ENCODE measurements at regions not wholly inside any gene's neighbourhood (a gene's known extent, or its start where the extent isn't known, plus 50 kb on each side); places are given as distances from the start of the nearest gene placed in this dataset.
"Not testable (repeated sequence)": the region's sequence is repeated elsewhere in the genome, so short reads cannot be mapped to it uniquely, and the experiment has no call there.

DNA sequence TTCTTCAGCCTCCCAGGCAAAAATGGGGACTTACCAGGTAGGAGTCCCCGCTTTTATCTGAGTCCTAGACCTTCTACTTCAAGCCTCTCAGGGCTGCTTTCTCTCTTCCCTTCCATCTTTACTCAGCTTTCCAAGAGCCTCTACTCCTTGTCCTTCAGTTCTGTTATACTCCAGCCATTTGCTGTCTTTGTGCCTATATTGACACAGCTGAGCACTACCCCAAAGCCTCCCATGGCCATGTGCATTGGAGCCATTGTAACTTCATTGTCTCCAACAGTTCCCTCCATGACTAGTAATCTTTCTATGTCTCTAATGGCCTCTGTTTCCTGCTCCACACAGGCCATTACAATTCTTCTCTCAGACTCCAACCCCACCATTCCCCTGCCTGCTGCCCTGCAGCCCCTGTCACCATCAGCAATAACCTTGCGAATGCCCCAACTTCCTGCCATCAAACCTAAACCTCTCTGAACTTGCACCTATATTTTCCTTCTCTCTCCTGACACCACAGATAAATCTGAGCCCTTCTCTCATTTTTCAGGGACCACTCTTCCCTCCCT lies 77.9 kb upstream of the ADPGK start:
- no peak for DNase-seq

DNA sequence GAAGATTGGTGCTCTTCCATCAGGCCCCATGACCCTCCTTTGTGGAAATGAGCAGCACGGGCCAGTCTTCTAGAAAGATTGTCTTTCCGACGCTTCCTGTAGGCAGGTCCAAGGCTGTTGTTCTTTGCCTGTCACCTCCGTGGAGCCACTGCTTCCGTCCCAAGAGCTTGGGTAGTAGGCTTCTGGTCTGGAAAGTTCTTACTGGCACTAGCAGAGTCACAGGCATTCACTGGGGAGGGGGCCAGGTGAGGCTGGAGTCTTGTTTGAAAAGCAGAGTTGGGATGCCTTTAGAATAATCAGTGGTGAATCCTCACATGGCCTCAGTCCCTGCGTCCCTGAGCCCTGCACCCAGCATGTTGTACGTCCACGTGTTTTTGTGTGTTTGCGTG lies 76.2 kb upstream of the ADPGK start:
- DNase-seq = no peak

DNA sequence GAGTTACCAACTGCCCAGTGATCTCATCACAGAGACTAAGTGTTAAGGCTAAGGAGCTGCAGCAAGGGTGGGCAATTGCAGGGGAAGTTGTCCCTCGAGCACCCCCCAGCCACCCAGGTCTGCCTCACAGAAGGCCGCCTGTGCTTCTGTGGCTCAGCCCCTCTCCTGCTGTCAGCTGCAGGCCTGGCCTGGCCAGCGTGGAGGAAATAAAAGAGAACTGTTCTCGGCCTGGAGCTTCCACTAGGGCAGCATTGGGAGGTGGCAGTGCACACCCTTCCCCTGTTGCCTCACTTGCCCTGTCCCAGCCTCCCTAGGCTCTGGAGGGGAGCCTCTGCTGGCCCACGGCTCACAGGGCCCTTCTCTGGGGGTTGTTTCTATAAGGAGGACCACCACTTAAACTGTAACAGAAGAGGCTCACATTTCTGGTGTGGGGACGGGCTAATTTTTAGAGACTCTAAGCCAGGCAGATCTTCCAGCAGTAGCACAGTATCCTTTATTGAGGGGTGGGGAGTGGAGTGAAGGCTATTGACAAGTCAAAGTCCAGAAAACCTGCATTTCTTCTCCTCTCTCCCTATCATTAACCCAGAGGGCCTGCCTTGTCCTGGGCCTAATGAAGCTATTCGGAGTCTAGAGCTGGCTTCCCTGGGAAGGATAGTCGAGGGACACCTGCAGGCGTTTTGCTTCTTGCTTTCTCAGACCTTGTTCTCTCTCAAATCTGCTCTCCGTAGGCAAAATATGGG lies 75.6 kb upstream of the ADPGK start:
- no peak for DNase-seq

DNA sequence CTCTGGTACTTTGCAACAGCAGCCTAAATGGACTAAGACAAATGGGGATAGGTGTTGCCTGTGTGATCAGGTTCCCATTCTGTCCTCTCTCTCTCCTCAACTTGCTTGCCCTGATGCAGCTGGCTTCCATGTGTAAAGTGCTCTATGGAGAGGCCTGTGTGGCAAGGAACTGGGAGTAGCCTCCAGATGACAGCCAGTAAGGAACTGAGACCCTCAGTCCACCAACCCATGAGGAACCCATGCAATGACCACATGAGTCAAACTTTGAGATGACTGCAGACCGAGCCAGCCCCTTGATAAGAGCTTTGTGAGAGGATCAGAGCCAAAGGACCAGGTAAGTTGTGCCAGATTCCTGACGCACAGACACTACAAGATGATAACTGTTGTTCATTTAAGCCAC lies 74.6 kb upstream of the ADPGK start:
- no peak for DNase-seq

DNA sequence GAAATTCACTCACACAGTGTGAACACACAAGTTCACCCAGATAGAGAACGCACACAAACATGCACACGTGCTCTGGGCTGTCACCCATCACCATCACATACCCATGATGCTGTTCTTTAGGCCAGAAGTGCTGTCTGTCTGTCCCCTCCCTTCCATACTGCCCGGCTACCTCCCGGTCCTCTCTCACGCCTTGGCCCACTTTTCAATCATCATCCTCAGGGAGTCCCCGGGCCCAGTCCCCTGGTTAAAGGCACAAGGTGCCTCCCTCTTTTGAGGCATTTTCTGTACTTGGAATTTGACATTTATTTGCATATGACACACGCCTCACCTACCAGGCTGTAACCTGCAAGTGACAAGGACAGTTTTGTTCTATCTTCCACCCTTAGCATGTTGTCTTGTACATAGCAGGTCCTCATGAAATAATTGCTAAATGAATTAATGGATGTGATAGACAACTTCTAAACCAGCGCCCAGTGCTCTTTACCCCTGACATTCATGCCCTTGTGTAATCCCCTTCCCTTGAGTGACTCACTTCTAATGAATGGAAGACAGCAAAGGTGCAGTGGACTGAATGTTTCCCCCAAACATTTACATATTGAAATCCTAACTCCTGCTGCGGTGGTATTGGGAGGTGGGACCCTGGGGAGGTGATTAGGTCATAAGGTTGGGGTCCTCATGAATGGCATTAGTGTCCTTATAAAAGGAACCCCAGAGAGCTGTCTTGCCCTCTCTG lies 73.9 kb upstream of the ADPGK start:
- no peak for DNase-seq

DNA sequence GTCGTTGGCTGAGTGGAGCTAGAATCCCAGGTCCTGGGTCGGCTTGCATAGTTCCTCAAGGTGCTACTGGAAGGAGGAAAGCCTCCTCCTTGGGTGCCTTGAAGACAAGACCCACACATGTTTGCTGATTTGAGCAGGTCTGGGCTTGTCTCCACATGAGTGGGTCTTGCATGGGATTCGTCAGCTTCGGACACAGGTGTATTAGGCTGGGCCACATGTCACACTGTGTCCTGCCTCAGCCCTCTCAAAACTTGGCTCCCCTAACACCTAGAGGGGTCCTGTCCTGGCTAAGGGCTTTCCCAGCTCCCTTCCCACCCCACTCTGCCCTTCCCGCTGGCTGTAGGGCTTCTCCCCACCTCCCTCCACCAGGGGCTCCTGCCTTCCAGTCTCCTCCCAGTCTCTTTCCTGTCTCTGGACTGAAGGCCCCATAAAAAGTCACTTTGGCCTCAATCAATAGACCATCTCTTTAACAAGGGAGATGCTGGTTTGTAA lies 73.0 kb upstream of the ADPGK start:
- DNase-seq = no peak

DNA sequence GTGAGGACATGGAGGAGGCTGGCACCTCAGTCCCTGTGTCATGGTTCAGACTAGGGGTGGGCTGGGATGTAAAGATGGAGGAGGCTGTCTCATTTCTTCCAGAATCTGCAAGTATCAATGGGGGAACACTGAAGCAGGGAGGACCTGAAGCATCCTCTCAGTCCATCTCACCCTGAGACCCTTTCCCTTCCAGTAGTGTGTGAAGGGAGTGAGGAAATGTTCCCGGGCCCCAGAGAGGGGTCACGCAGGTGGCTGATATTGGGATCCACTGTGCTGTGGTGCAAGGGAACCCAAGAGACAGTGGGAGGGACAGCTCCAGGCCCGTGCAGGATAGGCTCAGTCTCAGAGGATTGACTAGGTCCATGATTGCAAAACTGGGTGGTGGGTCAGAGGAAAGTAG lies 72.2 kb upstream of the ADPGK start:
- DNase-seq = no peak

DNA sequence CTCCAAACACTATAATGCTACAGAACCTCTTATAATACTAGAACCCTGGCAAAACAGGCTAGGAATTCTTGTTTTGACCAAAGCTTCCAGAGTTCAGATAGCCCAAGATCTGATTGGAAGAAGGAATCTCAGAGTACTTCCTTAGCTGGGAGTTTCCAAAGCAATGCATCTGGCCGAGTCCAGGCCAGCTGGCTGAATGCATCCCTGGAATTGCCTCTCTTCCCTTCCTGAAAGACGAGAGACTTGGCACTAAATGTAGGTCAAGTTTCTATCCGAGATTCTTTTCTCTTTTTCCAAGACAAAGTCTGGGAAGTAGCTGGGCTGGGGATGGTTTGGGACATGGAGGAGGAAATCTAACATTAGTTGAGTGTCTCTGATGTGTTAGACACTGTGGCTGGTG lies 68.7 kb upstream of the ADPGK start:
- no peak for DNase-seq

DNA sequence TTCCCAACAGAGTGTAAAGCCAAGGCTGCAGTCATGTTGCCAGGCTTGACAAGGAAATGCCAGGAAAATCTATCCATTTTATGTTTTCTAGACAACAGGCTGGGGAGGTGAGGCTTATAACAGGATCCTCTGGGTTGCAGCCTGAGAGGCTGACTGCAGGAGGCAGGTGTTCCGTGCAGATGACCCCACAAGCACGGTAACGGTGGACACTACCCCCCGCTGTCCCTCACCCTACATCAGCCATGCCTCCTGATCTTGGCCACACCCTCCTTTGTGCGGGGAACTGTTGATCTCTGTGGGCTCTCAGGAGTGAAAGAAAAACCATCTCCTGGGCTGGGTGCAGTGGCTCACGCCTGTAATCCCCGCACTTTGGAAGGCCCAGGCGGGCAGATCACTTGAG lies 68.0 kb upstream of the ADPGK start:
- DNase-seq = no peak

DNA sequence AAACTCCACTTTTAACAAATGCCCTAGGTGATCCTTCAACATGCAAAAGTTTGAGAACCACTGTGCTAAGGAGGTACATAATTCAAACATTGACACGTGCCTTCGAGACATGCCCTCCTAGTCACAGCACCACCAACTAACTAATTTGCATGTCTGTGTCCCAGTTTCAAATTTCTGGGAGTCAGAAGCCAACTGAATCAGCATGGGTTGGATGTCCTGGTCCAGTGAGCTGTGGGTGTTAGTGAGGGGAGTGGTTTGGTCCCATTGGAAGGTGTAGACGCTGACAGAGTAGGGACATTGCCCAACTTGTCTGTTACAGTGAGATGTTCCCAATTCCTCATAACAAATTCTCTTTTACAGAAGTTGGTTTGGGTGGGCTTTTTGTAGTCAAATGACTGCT lies 67.3 kb upstream of the ADPGK start:
- no peak for DNase-seq

DNA sequence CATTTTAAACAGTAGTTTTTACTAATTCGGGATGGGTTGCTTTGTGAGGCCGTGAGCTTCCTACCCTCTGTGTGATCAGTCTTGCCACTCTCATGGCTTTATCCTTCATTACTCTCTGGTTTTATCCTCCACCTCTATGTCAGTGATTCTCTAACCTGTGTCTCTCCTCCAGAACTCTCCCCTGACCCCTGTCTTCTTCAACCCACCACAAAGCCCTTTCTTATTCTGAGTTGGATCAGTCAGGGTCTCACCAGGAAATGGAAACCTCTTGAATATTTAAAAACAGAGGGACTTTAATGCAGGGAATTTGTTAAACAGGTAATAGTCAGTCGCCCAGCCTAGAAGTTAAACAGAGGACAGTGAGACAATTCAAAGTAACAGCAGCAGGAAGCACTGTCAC lies 64.2 kb upstream of the ADPGK start:
- no peak for DNase-seq

DNA sequence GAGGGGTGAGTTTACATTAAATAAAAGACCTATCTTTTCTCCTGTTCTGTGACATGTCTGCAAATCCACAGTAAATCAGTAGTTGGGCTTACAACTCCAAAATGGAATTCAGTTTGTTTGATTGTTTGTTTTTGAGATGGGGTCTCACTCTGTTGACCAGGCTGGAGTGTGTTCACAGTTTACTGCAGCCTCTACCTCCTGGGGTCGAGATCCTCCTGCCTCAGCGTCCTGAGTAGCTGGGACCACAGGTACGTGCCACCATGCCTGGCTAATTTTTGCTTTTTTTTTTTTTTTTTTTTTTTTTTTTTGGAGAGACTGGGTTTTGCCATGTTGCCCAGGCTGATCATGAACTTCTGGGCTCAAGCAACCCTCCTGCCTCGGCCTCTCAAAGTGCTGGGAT lies 63.5 kb upstream of the ADPGK start:
- DNase-seq = no peak

DNA sequence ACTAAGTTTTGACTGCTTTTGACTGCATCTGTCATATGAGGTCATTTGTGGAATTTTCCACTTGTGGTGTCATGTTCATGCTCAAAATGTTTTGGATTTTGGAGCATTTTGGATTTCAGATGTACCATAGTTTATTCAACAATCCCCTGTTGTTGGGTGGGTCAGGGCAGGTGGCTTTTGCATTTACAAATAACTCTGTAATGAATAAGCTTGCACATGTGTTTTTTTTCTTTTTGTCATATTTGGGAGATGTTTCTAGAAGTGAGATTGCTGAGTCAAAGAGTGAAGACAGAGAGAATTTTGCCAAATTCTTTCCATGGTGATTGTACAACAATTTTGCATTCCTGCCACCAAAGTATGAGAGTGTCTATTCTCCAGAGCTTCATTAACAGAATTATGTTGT lies 62.4 kb upstream of the ADPGK start:
- no peak for DNase-seq

DNA sequence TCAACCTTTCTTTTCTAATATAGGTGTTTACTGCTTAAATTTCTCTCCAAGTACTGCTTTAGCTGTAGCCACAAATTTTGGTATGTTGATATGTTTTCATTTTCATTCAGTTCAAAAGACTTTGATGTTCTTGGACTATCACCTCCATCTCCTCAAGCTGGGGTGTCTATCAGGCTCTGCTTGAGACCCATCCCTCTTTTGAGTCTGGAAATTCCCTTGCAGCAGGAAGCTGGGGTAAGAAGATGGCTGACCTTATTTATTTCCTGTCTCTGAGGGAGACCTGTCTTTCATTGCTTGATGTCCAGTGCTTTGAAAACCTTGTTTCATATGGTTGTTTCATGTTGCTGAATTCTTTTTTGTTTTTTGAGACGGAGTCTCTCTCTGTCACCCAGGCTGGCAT lies 60.5 kb upstream of the ADPGK start:
- no peak for DNase-seq

DNA sequence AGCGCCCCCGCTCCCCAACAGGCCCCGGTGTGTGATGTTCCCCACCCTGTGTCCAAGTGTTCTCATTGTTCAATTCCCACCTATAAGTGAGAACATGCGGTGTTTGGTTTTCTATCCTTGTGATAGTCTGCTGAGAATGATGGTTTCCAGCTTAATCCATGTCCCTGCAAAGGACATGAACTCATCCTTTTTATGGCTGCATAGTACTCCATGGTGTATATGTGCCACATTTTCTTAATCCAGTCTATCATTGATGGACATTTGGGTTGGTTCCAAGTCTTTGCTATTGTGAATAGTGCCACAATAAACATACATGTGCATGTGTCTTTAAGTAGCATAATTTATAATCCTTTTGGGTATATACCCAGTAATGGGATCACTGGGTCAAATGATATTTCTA lies 59.8 kb upstream of the ADPGK start:
- DNase-seq = not testable (repeated sequence)

DNA sequence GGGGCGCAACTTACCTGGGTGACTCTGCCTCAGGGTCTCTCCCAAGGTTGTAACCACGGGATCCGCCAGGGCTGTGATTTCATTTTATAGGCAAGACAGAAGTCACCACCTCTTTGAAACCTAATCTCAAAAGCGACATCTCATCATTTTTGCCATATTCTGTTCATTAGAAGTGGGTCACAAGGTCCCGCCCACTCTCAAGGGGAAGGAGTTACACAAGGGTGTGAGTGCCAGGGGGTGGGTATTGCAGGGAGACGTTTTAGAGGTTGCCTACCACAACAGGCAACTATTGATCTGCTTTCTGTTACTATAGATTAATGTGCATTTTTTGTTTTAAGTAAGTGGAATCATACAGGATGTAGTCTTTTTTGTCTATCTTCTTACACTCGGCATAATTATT lies 56.6 kb upstream of the ADPGK start:
- no peak for DNase-seq

DNA sequence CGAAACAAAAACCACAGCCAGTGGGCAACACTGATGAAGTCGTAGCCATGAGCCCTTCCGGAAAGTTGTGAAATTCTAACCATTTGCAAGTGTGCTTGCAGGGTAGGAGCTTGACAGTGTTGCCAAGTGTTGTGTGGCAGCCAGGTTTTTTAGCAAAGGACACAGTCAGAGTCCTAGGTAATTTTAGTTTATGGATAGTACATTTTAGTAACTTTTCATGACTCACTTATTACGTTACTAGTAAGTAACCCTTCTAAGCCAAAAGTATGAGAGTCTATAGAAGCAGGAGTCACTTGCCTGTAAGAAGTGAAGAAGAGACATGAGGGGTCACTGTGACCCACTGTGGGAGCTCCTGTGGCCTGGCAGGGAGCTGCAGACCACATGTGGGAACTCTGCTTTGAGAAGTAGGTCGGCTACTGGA lies 54.8 kb upstream of the ADPGK start:
- DNase-seq = no peak

DNA sequence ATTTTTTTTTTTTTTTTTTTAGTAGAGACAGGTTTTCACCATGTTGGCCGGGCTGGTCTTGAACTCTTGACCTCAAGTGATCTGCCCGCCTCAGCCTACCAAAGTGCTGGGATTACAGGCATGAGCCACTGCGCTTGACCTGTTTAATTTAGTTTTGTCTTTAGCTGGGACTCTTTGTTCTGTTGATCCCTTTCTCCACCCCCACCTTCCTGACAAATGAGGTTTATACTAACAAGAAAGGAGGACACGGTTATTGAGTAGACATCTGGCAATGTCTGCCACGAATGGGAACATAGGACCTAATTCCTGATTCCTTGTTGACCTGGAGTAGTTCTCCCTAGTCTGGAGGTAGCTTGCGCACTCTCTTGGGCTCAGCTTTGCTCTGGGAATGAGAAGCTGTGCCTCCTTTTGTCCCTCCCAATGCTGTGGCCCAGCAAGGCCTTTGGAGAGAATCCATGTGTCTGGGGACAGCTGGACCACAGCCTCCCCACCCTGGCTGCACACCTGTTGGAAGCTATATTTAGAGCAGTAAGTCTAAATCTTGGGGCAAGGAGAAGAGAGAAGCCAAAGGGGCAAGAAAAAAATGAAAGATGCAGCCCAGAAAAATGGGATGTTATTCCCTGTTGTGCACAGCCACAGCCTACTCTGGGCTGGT lies 53.2 kb upstream of the ADPGK start:
- DNase-seq = no peak

DNA sequence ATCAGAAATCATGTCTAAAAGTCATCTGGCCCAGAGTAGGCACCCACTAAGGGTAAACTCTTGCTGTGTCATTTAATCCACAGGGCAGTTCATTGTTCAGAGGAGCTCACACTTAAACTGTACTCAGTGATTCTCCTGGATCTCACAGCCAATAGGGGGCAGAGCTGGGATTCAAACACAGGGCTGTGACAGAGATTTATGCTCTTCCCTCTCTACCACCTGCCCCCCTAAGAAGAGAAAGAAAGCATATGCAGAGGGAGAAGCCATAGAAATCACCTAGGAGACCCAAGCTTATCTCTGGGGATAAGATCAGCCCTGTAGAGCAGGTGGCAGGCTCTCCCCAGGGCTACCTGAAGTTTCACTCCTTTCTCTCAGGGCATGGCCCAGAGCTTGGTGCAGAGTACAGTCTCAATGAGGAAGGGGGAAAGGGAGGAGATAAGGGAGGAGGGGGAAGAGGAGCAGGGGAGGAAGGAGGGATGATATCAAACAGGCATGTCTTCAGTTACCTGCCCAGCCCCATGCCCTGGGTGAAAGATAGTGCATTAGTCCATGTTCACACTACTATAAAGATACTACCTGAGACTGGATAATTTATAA lies 51.8 kb upstream of the ADPGK start:
- peak; percentile 25 for DNase-seq

DNA sequence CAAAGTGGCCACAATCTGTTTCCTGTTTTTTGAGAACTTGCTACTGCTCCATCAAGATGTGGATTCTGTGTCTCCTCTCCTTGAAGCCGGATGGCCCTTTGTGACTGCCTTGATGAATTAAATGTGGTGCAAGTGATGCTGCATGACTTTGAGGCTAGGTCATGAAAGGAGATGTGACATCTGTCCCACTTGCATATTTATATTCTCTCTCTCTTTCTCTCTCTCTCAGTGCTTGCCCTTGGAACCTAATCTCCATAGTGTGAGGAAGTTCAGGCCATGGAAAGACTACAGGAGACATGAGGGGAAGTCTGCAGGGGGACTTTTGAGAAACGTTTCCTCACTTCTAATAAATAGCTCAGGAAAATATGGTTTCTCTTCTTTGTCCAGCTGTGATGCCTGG lies 50.0 kb upstream of the ADPGK start:
- DNase-seq = no peak
